ENCODE measurements at regions not wholly inside any gene's neighbourhood (a gene's known extent, or its start where the extent isn't known, plus 50 kb on each side); places are given as distances from the start of the nearest gene placed in this dataset.

DNA sequence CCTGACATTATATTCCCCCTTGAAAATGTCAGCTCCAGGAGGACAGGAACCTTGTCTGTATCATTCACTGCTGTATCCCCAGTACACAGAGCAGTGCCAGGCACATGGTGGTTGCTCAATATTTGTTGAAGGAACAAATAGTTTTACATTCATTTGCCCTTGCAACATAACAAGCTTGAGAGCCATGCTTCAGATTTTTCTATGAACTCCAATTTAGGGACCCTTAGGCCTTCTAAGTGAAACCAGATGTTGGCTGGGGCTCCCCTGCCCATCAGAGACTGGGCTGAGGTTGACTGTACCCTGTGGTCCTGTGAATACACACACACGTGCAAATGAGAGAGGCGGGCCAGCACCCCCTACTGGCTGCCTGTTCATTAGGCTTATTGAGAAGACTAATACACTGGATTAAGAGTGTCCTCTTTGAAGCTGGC, 214.9 kb upstream of the WWC1 start:
- Mint-ChIP-seq H3K9me3 (no peaks in the 10 kb centered on the region), H3K36me3 (ENCODE audit: low read depth) (no peaks in the 10 kb centered on the region), H3K4me3 (no peak overlapping the region), H3K4me1 (ENCODE audit: low read depth) (peaks cover 4% of the 10 kb centered on the region), H3K27me3 (peaks cover 2% of the 10 kb centered on the region), H3K27ac (no peak overlapping the region)
- ATAC-seq, result no peak
- intact Hi-C loops (cut with micrococcal nuclease), result no loop called here
- DNase-seq, result peak; percentile 42
- TF ChIP-seq, protein P1, sequence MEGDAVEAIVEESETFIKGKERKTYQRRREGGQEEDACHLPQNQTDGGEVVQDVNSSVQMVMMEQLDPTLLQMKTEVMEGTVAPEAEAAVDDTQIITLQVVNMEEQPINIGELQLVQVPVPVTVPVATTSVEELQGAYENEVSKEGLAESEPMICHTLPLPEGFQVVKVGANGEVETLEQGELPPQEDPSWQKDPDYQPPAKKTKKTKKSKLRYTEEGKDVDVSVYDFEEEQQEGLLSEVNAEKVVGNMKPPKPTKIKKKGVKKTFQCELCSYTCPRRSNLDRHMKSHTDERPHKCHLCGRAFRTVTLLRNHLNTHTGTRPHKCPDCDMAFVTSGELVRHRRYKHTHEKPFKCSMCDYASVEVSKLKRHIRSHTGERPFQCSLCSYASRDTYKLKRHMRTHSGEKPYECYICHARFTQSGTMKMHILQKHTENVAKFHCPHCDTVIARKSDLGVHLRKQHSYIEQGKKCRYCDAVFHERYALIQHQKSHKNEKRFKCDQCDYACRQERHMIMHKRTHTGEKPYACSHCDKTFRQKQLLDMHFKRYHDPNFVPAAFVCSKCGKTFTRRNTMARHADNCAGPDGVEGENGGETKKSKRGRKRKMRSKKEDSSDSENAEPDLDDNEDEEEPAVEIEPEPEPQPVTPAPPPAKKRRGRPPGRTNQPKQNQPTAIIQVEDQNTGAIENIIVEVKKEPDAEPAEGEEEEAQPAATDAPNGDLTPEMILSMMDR (IDR thresholded peaks at IDR 0.05), result peak; percentile 13
- ChIA-PET CTCF (interaction anchor here (0.9 kb wide), 1 partner anchor 346 kb away, joined by 3 read pairs; no protein-coding TSS in a partner anchor), POLR2A (no interaction called here)

DNA sequence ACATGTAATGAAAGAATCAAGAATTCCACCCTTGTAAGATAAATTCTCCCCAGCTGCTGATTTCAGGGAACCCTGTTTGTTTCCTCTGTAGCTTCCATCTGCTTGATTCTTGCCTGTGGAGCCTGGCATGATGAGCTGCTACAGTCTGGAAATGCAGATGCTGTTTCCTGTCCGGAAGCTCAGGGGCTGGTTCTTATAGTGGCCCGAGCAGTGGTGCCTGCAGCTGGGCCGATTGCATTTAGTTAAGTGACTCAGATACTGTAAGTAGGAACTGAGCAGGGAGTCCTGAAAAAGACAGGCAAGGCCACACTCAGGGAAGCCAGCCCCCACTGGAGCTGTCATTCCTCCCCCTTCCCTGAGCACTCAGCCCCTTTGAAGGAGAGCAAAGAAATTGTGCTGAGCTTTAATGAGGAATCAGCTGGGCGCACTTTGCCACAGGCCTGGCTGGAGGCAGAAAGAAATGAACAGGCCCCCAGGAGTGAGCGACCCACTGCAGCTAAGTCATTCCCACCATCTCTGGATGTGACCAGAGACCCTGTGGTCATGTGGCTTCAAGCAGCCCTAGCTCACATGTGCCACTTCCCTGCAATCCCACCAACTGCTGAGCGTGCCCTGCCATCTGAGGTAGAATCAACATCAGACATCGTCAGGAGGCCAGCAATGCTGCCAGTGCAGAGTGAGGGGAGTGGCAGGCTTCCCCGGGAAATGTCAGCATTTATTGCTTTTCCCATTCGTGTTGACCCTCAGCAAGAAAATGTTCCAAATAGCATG, 206.0 kb upstream of the WWC1 start:
- Mint-ChIP-seq H3K4me3 (no peak overlapping the region), H3K36me3 (ENCODE audit: low read depth) (no peaks in the 10 kb centered on the region), H3K4me1 (ENCODE audit: low read depth) (no peaks in the 10 kb centered on the region), H3K27ac (no peak overlapping the region), H3K27me3 (peaks cover 4% of the 10 kb centered on the region), H3K9me3 (no peaks in the 10 kb centered on the region)
- ATAC-seq, result no peak
- DNase-seq, result no peak
- intact Hi-C loops (cut with micrococcal nuclease), result no loop called here
- TF ChIP-seq, protein P1 (IDR thresholded peaks at IDR 0.05), result no peak
- CTCF ChIA-PET, result no interaction called here
- POLR2A ChIA-PET, result no interaction called here

DNA sequence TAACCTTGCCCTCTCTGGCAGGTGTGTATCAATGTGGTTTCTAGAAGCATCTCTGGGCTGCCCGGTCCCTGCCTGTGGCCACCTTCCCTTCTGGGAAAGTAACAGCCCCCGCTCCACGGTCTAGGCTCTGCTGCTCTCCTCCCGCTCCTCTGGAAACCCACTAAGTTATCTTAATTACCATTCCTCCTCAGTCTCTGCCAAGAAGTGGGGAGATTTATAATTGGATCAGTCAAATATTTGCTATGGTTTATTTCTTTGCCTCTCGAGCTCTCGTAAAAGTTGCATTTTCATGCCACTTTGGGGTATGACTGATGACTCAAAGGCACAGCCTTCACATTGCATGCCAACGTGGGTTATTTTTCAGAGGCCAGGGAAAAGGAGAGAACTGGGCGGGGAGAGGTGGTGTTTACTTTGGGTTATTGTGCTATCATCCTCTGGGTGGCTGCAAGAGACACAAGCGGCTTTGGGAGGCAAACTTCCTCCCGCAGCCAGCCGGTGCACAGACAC, 205.3 kb upstream of the WWC1 start:
- CTCF ChIA-PET, result no interaction called here
- Mint-ChIP-seq H3K36me3 (ENCODE audit: low read depth) (no peaks in the 10 kb centered on the region), H3K27ac (no peak overlapping the region), H3K27me3 (peaks cover 3% of the 10 kb centered on the region), H3K4me3 (no peak overlapping the region), H3K9me3 (no peaks in the 10 kb centered on the region), H3K4me1 (ENCODE audit: low read depth) (no peaks in the 10 kb centered on the region)
- intact Hi-C loops (cut with micrococcal nuclease), result no loop called here
- no peak for DNase-seq
- POLR2A ChIA-PET, result no interaction called here
- TF ChIP-seq, protein P1 (IDR thresholded peaks at IDR 0.05), result no peak
- no peak for ATAC-seq

DNA sequence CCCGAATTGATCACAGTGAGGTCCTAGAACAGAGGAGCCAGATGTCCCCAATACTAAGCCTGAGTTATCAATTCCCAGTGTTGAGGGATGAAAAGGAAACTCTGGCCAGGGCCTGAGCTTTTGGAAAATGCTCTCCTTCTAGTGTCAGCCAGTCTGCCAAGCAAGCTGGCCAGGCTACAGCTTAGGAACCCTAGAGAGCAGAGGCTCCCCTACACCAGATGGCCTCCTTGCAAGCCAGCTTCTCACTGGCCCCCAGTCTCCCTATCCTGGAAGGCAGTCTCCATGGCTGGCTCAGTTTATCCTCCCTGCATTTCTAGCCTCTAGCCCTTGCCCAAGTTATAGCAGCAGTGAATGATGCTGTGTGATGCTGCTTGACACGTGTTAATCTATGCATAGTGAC, 204.7 kb upstream of the WWC1 start:
- Mint-ChIP-seq H3K36me3 (ENCODE audit: low read depth) (no peaks in the 10 kb centered on the region), H3K4me3 (no peak overlapping the region), H3K9me3 (no peaks in the 10 kb centered on the region), H3K27ac (no peak overlapping the region), H3K4me1 (ENCODE audit: low read depth) (no peaks in the 10 kb centered on the region), H3K27me3 (peaks cover 3% of the 10 kb centered on the region)
- TF ChIP-seq, protein P1 (IDR thresholded peaks at IDR 0.05), result no peak
- ChIA-PET CTCF (no interaction called here), POLR2A (no interaction called here)
- no peak for ATAC-seq
- intact Hi-C loops (cut with micrococcal nuclease), result no loop called here
- no peak for DNase-seq

DNA sequence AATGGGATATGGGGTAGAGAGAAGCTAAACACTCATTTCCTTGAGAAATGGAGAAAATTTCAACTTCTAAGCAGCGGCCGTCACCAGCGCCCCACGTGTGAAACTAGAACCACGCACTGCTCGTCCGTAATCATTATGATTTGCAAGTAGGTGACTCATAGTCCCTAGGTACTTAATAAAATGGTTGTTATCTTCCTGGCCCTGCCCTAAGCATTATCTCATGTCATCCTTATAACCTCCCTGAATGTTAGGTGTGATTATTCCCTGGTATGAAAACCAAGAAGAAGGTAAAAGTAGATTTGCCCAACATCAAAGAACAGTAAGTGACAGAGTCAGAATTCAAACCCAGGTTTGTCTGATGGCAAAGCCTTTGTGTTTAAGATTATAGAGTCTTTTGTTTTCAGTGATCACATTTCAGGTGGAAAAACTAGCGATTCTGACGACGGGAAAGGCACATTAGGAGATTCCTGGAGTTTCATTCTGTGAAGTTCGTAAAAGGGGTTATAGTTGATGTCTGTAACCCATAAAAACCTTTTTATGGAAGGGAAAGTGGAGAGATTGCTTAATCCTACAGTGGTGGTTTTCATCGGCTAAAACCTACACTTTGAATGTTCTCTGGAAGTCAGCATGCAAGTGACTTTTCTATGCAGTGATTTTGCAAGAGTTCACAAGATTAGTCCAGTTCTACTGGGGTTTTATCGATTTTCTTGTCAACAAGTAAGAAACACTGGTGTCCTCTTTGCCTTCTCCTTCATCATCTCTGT, 202.9 kb upstream of the WWC1 start:
- Mint-ChIP-seq H3K27ac (no peak overlapping the region), H3K27me3 (peaks cover 3% of the 10 kb centered on the region), H3K4me3 (no peak overlapping the region), H3K4me1 (ENCODE audit: low read depth) (no peaks in the 10 kb centered on the region), H3K36me3 (ENCODE audit: low read depth) (no peaks in the 10 kb centered on the region), H3K9me3 (no peaks in the 10 kb centered on the region)
- DNase-seq (no peak), ATAC-seq (no peak)
- POLR2A ChIA-PET, result no interaction called here
- intact Hi-C loops (cut with micrococcal nuclease), result no loop called here
- CTCF ChIA-PET, result no interaction called here
- TF ChIP-seq, protein P1 (IDR thresholded peaks at IDR 0.05), result no peak

Measured in activated CD8-positive, alpha-beta T cell treated with anti-CD3 and anti-CD28 coated beads for 36 hours (primary cell).